Retinal pigment epithelial cell (primary cell): ENCODE measurements at regions not wholly inside any gene's neighbourhood (a gene's known extent, or its start where the extent isn't known, plus 50 kb on each side); places are given as distances from the start of the nearest gene placed in this dataset.

ENCODE experiments used
- DNase-seq: peaks from one replicate; pipeline ENCODE4 v3.0.0-alpha.2; 2010; ENCODE audit warnings: low read depth
- H3K4me3 ChIP-seq: 2 replicates; pipeline ENCODE4 v1.5.1; 2011; ENCODE audit warnings: mild to moderate bottlenecking, low read length, control low read depth, moderate library complexity
- TF ChIP-seq, protein P1 (sequence below): conservative IDR thresholded peaks from 2 replicates; pipeline ENCODE4 v1.5.1; 2011; ENCODE audit warnings: low read depth, low read length, control low read depth, inconsistent platforms

- TF ChIP-seq, protein P1, sequence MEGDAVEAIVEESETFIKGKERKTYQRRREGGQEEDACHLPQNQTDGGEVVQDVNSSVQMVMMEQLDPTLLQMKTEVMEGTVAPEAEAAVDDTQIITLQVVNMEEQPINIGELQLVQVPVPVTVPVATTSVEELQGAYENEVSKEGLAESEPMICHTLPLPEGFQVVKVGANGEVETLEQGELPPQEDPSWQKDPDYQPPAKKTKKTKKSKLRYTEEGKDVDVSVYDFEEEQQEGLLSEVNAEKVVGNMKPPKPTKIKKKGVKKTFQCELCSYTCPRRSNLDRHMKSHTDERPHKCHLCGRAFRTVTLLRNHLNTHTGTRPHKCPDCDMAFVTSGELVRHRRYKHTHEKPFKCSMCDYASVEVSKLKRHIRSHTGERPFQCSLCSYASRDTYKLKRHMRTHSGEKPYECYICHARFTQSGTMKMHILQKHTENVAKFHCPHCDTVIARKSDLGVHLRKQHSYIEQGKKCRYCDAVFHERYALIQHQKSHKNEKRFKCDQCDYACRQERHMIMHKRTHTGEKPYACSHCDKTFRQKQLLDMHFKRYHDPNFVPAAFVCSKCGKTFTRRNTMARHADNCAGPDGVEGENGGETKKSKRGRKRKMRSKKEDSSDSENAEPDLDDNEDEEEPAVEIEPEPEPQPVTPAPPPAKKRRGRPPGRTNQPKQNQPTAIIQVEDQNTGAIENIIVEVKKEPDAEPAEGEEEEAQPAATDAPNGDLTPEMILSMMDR: no peak
- DNase-seq: no peak
- H3K4me3 ChIP-seq: no peak overlapping the region
Observed at GRCh38 chr1:88039240-88039639, 644.8 kb upstream of the PKN2 start.

GRCh38 chr1:88043834-88044233 is 640.2 kb upstream of the PKN2 start:
- H3K4me3 ChIP-seq: no peak overlapping the region
- TF ChIP-seq, protein P1: no peak
- no peak for DNase-seq

DNA sequence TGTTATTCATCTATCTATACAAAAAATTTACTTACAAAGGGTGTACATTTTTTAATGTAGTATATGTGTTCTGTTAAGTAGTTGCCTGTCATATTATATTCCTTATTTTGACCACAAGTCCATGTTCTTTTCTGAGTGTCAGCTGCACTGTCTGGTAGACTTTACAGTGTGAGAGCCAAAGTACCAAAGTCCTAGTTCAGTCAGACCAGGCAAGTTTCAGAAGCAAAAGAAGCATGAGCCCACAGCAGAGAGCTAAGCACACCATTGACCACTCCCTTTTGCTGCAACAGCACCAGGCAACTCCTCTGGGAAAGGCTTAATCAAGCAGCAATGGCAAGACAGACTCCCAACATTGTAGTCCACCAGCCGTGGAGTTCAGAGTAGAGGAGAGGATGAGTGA is 631.9 kb upstream of the PKN2 start:
- TF ChIP-seq, protein P1: no peak
- H3K4me3 ChIP-seq: no peak overlapping the region
- no peak for DNase-seq

- H3K4me3 ChIP-seq: no peak overlapping the region
- DNase-seq: no peak
- TF ChIP-seq, protein P1: no peak
Observed at GRCh38 chr1:88053065-88053464, 631.0 kb upstream of the PKN2 start.

- H3K4me3 ChIP-seq: no peak overlapping the region
- no peak for DNase-seq
- TF ChIP-seq, protein P1: no peak
Observed at GRCh38 chr1:88056881-88057280, 627.2 kb upstream of the PKN2 start.

- no peak overlapping the region for H3K4me3 ChIP-seq
- no peak for DNase-seq
- TF ChIP-seq, protein P1: no peak
Observed at GRCh38 chr1:88058205-88058604, 625.9 kb upstream of the PKN2 start.

DNA sequence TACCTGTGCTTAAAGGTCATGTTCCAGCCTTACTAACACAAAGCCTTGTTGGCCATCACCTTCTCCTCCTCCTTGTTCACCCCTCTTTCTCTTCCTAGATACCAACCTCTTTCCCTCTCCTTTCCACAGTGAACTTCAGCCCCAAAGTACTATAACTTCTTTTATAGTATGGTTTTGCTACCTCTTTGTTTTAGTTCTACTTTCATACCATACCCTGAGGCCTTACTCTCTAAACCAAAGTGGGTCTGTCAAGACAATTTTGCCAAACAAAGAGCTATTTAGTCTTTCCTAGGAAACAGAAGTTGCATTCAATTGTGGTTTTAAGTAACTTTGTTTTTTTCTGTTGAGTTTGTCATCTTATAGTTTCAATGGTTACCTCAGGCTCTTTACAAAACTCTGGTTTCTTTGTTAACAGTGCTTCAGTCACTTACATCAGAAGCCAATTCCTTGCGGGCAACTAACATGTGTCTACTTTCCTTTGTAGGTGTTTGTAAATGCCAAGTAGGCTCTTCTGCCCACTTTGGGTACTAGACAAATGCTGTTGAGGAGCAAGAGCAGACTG is 623.9 kb upstream of the PKN2 start:
- DNase-seq: no peak
- TF ChIP-seq, protein P1: no peak
- no peak overlapping the region for H3K4me3 ChIP-seq
